Caki2 (cell line): ENCODE measurements at regions not wholly inside any gene's neighbourhood (a gene's known extent, or its start where the extent isn't known, plus 50 kb on each side); places are given as distances from the start of the nearest gene placed in this dataset.
A peak's percentile ranks its signal among the peaks of the same experiment; 100 is the strongest.
"Not testable (repeated sequence)": the region's sequence is repeated elsewhere in the genome, so short reads cannot be mapped to it uniquely, and the experiment has no call there.

Source experiments
- DNase-seq: peaks from one replicate; pipeline ENCODE4 v3.0.0-alpha.2; 2015; ENCODE audit warnings: low read depth
- in situ Hi-C: cut with HindIII; loops from 2 replicates; pipeline ENCODE4 v1.10.0; 2016; ENCODE audit warnings: low sequenced_read_pairs, low pct_unique_long_range_greater_than_20kb, mixed read lengths

DNA sequence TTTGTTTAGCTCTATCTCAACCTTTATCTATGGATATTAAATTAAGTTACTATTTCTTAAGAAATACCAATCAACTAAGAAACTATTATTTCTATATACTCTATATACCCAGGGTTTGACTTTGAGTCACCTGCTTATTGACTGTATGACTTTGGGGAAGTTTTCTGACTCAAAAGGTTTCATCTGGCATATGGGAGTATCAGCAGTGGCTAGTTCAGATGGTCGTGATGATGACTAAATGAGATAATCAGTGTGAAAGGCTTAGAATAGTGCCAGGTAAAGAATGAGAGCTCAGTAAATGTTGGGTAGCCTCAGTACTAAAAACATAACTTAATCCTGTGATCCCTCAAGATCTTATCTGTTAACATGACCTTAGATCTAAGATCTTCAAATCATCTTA is 179.7 kb upstream of the ISL1 start:
- no peak for DNase-seq
- in situ Hi-C loops = no loop called here

GRCh38 chr5:51208296-51208695 is 175.0 kb upstream of the ISL1 start:
- in situ Hi-C loops = no loop called here
- peak; percentile 3 for DNase-seq

- in situ Hi-C loops = no loop called here
- no peak for DNase-seq
Observed at GRCh38 chr5:51214746-51215145, 168.5 kb upstream of the ISL1 start.

- peak; percentile 53 for DNase-seq
Observed at GRCh38 chr5:51225789-51226742, 157.2 kb upstream of the ISL1 start.

DNA sequence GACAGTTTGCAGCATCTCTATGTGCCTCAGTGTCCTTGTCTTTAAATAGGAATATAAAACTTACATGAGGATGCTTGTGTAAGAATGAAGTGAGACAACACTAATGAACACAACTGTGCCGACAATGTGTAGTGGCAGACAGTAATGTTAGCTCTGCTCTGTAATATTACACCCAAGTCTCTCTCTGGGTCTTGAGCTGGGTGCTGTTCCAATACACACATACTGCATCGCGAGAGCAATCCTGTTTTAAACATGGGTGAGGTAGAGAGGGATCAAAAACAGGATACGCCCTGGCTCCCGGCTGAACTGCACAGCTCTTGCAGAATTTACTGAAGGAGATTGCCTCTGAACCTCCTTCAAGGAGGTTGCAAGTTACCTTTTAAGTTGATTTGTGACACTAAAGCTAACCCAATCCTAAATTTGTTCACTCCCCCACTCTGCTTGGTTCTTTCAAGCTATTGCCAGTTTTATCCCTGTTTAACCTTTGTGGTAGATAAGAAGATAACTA is 155.2 kb upstream of the ISL1 start:
- DNase-seq = no peak
- in situ Hi-C loops = no loop called here

More at GRCh38 chr5:51225789-51226742, 157.2 kb upstream of the ISL1 start:
- in situ Hi-C loops = no loop called here

DNA sequence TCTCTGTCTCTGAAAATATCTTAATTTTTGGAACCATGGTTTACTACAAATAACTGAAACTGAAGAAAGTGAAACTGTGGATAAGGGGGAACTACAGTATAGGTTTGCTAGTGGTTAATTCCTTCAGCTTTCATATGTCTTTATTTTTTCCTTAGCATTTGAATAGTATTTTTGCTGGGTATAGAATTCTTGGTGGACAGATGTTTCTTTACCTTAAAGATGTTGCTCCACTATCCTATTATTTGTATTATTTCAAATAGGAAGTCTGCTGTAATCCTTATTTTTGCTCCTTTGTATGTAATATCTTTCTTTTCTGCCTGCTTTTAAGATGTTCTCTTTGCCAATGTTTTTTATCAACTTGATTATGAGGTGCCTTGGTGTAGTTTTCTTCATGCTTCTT is 152.9 kb upstream of the ISL1 start:
- no peak for DNase-seq
- in situ Hi-C loops = no loop called here

DNA sequence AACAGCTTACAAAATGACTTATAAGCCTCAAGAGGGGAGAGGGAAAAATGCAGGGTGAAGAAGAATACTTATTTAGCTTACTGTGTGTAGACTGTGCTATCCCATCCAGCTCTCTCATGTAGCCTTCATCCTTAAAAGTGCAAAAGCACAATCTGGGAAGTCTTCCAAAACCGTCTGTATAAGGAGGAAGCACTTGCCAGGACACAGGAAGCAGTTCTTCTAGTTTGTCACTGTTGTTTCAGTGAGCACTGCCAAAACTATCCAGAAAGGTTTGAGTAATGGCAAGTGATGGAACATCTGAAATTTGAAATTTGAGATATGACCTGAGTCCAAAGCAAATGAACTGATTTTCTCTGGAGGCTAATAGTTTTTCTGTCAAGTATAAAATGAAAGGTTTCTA is 140.8 kb upstream of the ISL1 start:
- no peak for DNase-seq
- in situ Hi-C loops = no loop called here

DNA sequence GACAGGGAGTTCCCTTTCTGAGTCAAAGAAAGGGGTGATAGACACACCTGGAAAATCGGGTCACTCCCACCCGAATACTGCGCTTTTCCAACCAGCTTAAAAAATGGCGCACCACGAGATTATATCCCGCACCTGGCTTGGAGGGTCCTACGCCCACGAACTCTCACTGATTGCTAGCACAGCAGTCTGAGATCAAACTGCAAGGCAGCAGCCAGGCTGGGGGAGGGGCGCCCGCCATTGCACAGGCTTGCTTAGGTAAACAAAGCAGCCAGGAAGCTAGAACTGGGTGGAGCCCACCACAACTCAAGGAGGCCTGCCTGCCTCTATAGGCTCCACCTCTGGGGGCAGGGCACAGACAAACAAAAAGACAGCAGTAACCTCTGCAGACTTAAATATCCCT is 132.3 kb upstream of the ISL1 start:
- in situ Hi-C loops, DNase-seq: not testable (repeated sequence)

GRCh38 chr5:51271261-51271660 is 112.0 kb upstream of the ISL1 start:
- in situ Hi-C loops = no loop called here
- DNase-seq = no peak

DNA sequence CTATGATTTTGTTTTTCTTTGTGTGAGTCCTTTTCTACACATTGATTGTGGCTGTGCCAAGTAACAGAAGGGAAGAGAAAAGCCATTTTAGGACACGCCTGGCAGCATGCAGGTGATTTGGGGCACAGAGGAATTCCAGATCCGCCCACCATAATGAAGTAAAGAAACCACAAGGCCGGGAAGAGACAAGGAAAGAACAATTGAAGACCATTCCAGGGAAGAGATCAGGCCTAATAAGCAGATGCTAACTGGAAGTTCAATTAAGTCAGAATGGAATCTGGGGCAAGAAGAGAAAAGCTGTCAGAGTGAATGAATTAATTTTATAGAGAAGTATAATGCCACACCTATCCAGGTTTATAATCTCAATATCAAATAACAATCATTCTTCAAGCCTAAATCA is 110.2 kb upstream of the ISL1 start:
- DNase-seq = no peak
- in situ Hi-C loops = no loop called here

DNA sequence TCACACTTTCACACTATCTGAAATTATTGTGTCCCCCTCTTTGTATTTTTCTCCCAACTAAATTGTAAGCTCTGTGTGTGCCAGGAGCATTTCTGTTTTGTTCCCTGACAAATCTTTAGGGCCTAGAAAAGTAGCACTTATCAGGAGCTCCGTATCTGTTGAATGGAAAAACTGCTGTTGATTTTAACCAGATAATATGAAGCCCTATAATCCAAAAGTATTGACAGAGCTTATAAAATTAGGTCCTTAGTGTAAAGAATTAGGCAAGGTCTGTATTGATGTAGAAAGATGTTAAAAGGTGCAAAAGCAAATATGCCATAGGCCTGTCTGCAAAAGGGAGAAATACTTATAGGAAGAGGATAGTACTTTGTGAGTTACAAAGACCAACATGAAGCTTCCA is 109.4 kb upstream of the ISL1 start:
- in situ Hi-C loops = no loop called here
- no peak for DNase-seq

DNA sequence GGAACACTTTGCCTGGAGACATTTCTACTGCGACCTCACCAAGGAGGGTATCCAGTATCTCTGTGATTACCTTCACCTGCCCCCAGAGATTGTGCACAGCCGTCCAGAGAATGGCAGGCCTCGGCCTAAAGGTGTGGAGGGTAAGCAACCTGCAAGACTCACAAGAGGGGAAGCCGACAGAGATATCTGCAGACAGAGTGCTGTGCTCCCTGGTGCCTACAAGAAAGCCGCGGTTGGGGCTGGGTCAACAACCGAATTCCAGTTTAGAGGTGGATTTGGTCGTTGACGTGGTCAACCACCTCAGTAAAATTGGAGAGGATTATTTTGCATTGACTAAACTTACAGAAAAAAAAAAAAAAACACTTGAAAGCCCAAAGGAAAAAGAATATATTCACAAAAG is 107.8 kb upstream of the ISL1 start:
- no peak for DNase-seq
- in situ Hi-C loops = no loop called here

DNA sequence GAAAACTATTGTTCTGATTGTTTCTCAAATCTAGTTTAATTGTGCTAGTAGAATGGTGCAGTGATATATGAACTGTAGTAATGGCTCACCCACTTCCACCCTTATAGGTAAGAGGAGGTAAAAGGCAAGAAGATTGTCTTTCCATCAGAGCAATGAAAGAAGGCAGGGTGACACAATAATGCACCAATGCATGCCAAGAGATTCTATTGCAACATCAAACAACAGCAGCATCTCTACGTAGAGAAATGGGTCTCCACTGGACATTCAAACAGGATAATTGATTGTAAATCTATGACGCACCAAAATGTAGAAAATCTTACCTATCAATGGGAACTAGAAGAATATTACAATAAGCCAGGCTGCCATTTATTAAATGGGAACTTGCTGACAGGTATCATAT is 107.0 kb upstream of the ISL1 start:
- DNase-seq = no peak
- in situ Hi-C loops = no loop called here

DNA sequence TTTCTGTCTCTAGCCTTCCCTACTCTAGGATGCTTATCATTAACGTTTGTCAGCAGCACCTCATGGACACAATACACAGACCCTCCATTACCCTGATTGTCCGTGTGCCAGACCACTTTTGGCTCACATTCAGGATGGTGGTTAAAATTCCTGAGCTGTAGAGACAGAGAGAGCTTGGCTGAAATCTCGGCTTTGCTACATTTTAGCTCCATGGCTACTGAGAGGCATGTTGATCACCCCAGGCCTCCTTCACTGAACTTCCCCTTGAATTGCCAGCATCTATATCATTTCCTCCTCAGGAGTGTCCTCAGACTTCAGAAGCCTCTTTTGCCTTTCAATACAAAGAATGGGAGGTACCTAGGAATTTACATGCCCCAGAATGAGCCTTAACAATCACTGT is 104.7 kb upstream of the ISL1 start:
- in situ Hi-C loops = no loop called here

GRCh38 chr5:51279983-51280706 is 103.1 kb upstream of the ISL1 start:
- DNase-seq = no peak
- in situ Hi-C loops = no loop called here

More for the DNA sequence above, 104.7 kb upstream of the ISL1 start:
- DNase-seq = no peak

GRCh38 chr5:51286046-51286445 is 97.2 kb upstream of the ISL1 start:
- in situ Hi-C loops = no loop called here
- no peak for DNase-seq

DNA sequence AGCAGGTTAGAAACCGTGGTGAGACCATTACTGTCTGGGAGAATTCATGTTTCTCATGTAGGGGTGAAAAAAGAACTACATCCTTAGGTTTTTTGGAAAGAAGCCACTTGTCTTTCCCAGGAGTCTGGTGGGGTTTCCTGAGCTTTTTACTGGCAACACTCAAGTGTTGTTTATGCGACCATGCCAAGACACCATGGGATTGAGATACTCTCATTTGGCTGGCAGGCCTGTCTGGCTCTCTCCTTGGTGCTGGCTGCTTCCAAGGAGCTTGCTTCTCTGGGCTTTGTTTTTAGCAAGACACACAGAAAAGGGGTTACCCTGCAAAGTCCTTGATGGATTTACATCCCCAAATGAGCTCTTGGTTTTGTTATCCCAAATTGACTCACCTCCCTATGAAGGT is 80.9 kb upstream of the ISL1 start:
- DNase-seq = no peak
- in situ Hi-C loops = no loop called here

DNA sequence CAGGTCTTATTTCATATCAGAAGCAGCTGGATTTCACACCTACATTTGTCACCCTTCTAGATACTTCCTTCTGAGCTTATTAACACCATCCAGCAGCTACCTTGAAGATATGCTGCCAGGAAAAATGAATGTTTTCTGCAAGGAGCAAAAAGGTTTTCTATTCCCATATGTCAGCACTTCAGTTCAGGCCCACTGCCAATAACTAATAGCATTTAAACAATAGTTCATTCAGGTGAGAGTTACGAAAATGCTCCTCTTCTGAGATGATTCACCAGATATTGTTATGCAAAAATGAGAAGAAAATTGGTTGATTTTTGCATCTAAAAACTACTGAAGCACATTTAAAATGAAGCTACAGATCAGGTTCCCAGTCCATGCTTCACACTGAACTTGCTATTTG is 56.4 kb upstream of the ISL1 start:
- in situ Hi-C loops = no loop called here
- no peak for DNase-seq
